Liver (tissue), 8 donors: ENCODE measurements at regions not wholly inside any gene's neighbourhood (a gene's known extent, or its start where the extent isn't known, plus 50 kb on each side); places are given as distances from the start of the nearest gene placed in this dataset.

Source experiments
- DNase-seq: peaks from one replicate; pipeline ENCODE4 v3.0.0-alpha.2; 2017; ENCODE audit warnings: low spot score
- H3K27ac ChIP-seq, 2 donors: one replicate each; pipeline ENCODE4 v1.7.0; 2013; ENCODE audit warnings: inconsistent platforms in 2 of 2, low read length in 2 of 2, control low read depth in 1 of 2, low read depth in 1 of 2, mild to moderate bottlenecking in 1 of 2
- H3K27me3 ChIP-seq, 4 donors: one replicate each; pipeline versions ENCODE4 v1.6.1 to v1.7.0; 2013; ENCODE audit warnings: low read length in 3 of 4, inconsistent platforms in 1 of 4, mild to moderate bottlenecking in 1 of 4, moderate library complexity in 1 of 4; ENCODE audit not compliant: control insufficient read depth in 4 of 4, insufficient read depth in 4 of 4
- H3K36me3 ChIP-seq, 4 donors: one replicate each; pipeline versions ENCODE4 v1.6.1 to v1.7.0; 2013; ENCODE audit warnings: low read length in 3 of 4, mild to moderate bottlenecking in 3 of 4, low read depth in 1 of 4, moderate library complexity in 1 of 4; ENCODE audit not compliant: control insufficient read depth in 4 of 4, insufficient read depth in 3 of 4
- H3K4me1 ChIP-seq, 4 donors: one replicate each; pipeline versions ENCODE4 v1.6.1 to v1.7.0; 2013; ENCODE audit warnings: low read length in 3 of 4, mild to moderate bottlenecking in 3 of 4, moderate library complexity in 1 of 4; ENCODE audit not compliant: control insufficient read depth in 4 of 4, insufficient read depth in 4 of 4
- H3K4me3 ChIP-seq, 3 donors: one replicate each; pipeline versions ENCODE4 v1.6.1 to v1.7.0; 2013; ENCODE audit warnings: low read length in 3 of 3, control low read depth in 1 of 3, low read depth in 1 of 3, mild to moderate bottlenecking in 1 of 3
- H3K9ac ChIP-seq, 2 donors: one replicate each; pipeline ENCODE4 v1.7.0; 2013; ENCODE audit warnings: low read length in 2 of 2, mild to moderate bottlenecking in 2 of 2, moderate library complexity in 2 of 2, control low read depth in 1 of 2, low read depth in 1 of 2
- H3K9me3 ChIP-seq, 4 donors: one replicate each; pipeline versions ENCODE4 v1.6.1 to v1.7.0; 2013; ENCODE audit warnings: low read length in 3 of 4; ENCODE audit not compliant: control insufficient read depth in 4 of 4
- EGR1 ChIP-seq, 2 donors: IDR thresholded peaks; 2 replicates each; pipeline ENCODE4 v1.6.1; 2016 to 2018; ENCODE audit warnings: antibody characterized with exemption in 2 of 2, low read depth in 2 of 2
- FOXA1 ChIP-seq: IDR thresholded peaks from 2 replicates; pipeline ENCODE4 v1.6.1; 2016; ENCODE audit warnings: antibody characterized with exemption
- FOXA2 ChIP-seq: IDR thresholded peaks from 2 replicates; pipeline ENCODE4 v1.6.1; 2016; ENCODE audit warnings: antibody characterized with exemption
- GABPA ChIP-seq, 2 donors: IDR thresholded peaks in 1 of 2; conservative IDR thresholded peaks in 1 of 2; 2 replicates each; pipeline ENCODE4 v1.6.1; 2016; ENCODE audit warnings: antibody characterized with exemption in 2 of 2, mild to moderate bottlenecking in 1 of 2, moderate library complexity in 1 of 2
- HNF4A ChIP-seq, 2 donors: conservative IDR thresholded peaks; 2 replicates each; pipeline ENCODE4 v1.6.1; 2016; ENCODE audit warnings: antibody characterized with exemption in 2 of 2, mild to moderate bottlenecking in 2 of 2
- HNF4G ChIP-seq: IDR thresholded peaks from 2 replicates; pipeline ENCODE4 v1.6.1; 2016; ENCODE audit warnings: antibody characterized with exemption
- JUND ChIP-seq, 2 donors: IDR thresholded peaks; 2 replicates each; pipeline ENCODE4 v1.6.1; 2016; ENCODE audit warnings: antibody characterized with exemption in 2 of 2
- NR2F2 ChIP-seq: IDR thresholded peaks from 2 replicates; pipeline ENCODE4 v1.6.1; 2016; ENCODE audit warnings: antibody characterized with exemption
- RAD21 ChIP-seq, 2 donors: IDR thresholded peaks; 2 replicates each; pipeline ENCODE4 v1.6.1; 2016; ENCODE audit warnings: antibody characterized with exemption in 2 of 2, mild to moderate bottlenecking in 2 of 2
- RXRA ChIP-seq, 2 donors: IDR thresholded peaks; 2 replicates each; pipeline ENCODE4 v1.6.1; 2017 to 2018; ENCODE audit warnings: antibody characterized with exemption in 2 of 2, mild to moderate bottlenecking in 1 of 2
- SP1 ChIP-seq: IDR thresholded peaks from 2 replicates; pipeline ENCODE4 v1.6.1; 2018; ENCODE audit warnings: antibody characterized with exemption, mild to moderate bottlenecking
- TAF1 ChIP-seq: conservative IDR thresholded peaks from 2 replicates; pipeline ENCODE4 v1.6.1; 2016; ENCODE audit warnings: antibody characterized with exemption, mild to moderate bottlenecking
- YY1 ChIP-seq: IDR thresholded peaks from 2 replicates; pipeline ENCODE4 v1.6.1; 2016; ENCODE audit warnings: antibody characterized with exemption, mild to moderate bottlenecking
- ZBTB33 ChIP-seq: IDR thresholded peaks from 2 replicates; pipeline ENCODE4 v1.6.1; 2016; ENCODE audit warnings: antibody characterized with exemption
- WGBS: extraction: QIAGEN DNeasy Blood & Tissue Kit; methylation state at CpG from one replicate; pipeline ENCODE4 v1.1.7; 2013; 5-methylcytosine and 5-hydroxymethylcytosine counted together
- TF ChIP-seq, protein P1 (sequence below): IDR thresholded peaks from 2 replicates; pipeline ENCODE4 v1.6.1; 2016; ENCODE audit warnings: antibody characterized with exemption, mild to moderate bottlenecking
- TF ChIP-seq, protein P2 (sequence below): IDR thresholded peaks from 2 replicates; pipeline ENCODE4 v1.6.1; 2016; ENCODE audit warnings: antibody characterized with exemption
- TF ChIP-seq, protein P3 (sequence below): fragments of 150-350 bp; IDR thresholded peaks from 2 replicates; pipeline ENCODE4 v1.5.1; 2017; ENCODE audit warnings: improper control_type of control experiment, low read depth, low read length; ENCODE audit not compliant: missing input control
- donor health status: healthy.
- donor health status: healthy.
- donor health status: healthy.
- donor health status: healthy.
- donor health status: healthy.

- no peaks in the 10 kb centered on the region for H3K4me1 ChIP-seq
- no peaks in the 10 kb centered on the region for H3K9me3 ChIP-seq
- no peak overlapping the region for H3K9ac ChIP-seq
- H3K4me3 ChIP-seq: no peak overlapping the region
- no peak overlapping the region for H3K27ac ChIP-seq
- H3K27me3 ChIP-seq: no peaks in the 10 kb centered on the region
- H3K36me3 ChIP-seq: no peaks in the 10 kb centered on the region
- WGBS: 80% methylated on average over 5 of the region's 5 CpGs
- TF ChIP-seq YY1 (no peak), EGR1 (IDR thresholded peaks at IDR 0.05; ENCODE audit: low read depth in 2 of 2) (no peak), FOXA2 (no peak), FOXA1 (no peak), RXRA (IDR thresholded peaks at IDR 0.05) (no peak), GABPA (IDR thresholded peaks at IDR 0.05 in 1 of 2, conservative IDR thresholded peaks at IDR 0.05 in 1 of 2) (no peak), NR2F2 (no peak), JUND (IDR thresholded peaks at IDR 0.05) (no peak), RAD21 (IDR thresholded peaks at IDR 0.05) (no peak), ZBTB33 (no peak), HNF4G (no peak), SP1 (no peak), TAF1 (no peak)
- TF ChIP-seq, protein P1, sequence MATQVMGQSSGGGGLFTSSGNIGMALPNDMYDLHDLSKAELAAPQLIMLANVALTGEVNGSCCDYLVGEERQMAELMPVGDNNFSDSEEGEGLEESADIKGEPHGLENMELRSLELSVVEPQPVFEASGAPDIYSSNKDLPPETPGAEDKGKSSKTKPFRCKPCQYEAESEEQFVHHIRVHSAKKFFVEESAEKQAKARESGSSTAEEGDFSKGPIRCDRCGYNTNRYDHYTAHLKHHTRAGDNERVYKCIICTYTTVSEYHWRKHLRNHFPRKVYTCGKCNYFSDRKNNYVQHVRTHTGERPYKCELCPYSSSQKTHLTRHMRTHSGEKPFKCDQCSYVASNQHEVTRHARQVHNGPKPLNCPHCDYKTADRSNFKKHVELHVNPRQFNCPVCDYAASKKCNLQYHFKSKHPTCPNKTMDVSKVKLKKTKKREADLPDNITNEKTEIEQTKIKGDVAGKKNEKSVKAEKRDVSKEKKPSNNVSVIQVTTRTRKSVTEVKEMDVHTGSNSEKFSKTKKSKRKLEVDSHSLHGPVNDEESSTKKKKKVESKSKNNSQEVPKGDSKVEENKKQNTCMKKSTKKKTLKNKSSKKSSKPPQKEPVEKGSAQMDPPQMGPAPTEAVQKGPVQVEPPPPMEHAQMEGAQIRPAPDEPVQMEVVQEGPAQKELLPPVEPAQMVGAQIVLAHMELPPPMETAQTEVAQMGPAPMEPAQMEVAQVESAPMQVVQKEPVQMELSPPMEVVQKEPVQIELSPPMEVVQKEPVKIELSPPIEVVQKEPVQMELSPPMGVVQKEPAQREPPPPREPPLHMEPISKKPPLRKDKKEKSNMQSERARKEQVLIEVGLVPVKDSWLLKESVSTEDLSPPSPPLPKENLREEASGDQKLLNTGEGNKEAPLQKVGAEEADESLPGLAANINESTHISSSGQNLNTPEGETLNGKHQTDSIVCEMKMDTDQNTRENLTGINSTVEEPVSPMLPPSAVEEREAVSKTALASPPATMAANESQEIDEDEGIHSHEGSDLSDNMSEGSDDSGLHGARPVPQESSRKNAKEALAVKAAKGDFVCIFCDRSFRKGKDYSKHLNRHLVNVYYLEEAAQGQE: no peak
- TF ChIP-seq, protein P2, sequence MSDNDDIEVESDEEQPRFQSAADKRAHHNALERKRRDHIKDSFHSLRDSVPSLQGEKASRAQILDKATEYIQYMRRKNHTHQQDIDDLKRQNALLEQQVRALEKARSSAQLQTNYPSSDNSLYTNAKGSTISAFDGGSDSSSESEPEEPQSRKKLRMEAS: no peak
- TF ChIP-seq, protein P3, sequence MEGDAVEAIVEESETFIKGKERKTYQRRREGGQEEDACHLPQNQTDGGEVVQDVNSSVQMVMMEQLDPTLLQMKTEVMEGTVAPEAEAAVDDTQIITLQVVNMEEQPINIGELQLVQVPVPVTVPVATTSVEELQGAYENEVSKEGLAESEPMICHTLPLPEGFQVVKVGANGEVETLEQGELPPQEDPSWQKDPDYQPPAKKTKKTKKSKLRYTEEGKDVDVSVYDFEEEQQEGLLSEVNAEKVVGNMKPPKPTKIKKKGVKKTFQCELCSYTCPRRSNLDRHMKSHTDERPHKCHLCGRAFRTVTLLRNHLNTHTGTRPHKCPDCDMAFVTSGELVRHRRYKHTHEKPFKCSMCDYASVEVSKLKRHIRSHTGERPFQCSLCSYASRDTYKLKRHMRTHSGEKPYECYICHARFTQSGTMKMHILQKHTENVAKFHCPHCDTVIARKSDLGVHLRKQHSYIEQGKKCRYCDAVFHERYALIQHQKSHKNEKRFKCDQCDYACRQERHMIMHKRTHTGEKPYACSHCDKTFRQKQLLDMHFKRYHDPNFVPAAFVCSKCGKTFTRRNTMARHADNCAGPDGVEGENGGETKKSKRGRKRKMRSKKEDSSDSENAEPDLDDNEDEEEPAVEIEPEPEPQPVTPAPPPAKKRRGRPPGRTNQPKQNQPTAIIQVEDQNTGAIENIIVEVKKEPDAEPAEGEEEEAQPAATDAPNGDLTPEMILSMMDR: no peak
- DNase-seq: no peak
Measured at GRCh38 chr4:153962311-153963039, 173.6 kb upstream of the SFRP2 start.

GRCh38 chr4:153955327-153955726 lies 166.4 kb upstream of the SFRP2 start:
- Histone ChIP-seq H3K36me3 (no peaks in the 10 kb centered on the region), H3K27me3 (no peaks in the 10 kb centered on the region), H3K9ac (no peak overlapping the region), H3K9me3 (no peaks in the 10 kb centered on the region), H3K4me1 (no peaks in the 10 kb centered on the region), H3K4me3 (no peak overlapping the region), H3K27ac (no peak overlapping the region)
- no peak for DNase-seq
- TF ChIP-seq FOXA2 (no peak), HNF4A (conservative IDR thresholded peaks at IDR 0.05) (no peak), EGR1 (IDR thresholded peaks at IDR 0.05; ENCODE audit: low read depth in 2 of 2) (no peak), RAD21 (IDR thresholded peaks at IDR 0.05) (no peak), TAF1 (no peak)
- TF ChIP-seq, protein P3: no peak
- WGBS: 86% methylated on average over 5 of the region's 5 CpGs
